GM18511 (cell line): ENCODE measurements at regions not wholly inside any gene's neighbourhood (a gene's known extent, or its start where the extent isn't known, plus 50 kb on each side); places are given as distances from the start of the nearest gene placed in this dataset.

Experiments
- ATAC-seq: cut with Tn5 transposase; IDR thresholded peaks from one replicate; pipeline ENCODE4 v1.9.1; 2021; ENCODE audit warnings: mild to moderate bottlenecking, moderate library complexity; ENCODE audit not compliant: unreplicated experiment

GRCh38 chr1:219365451-219365850 is 191.8 kb downstream of the LYPLAL1 start:
- ATAC-seq: no peak

GRCh38 chr1:219362702-219363101 is 189.0 kb downstream of the LYPLAL1 start:
- no peak for ATAC-seq

GRCh38 chr1:219359126-219359525 is 185.4 kb downstream of the LYPLAL1 start:
- no peak for ATAC-seq

- ATAC-seq: no peak
Measured at GRCh38 chr1:219358080-219358479, 184.4 kb downstream of the LYPLAL1 start.

- ATAC-seq: no peak
Measured at GRCh38 chr1:219354962-219355361, 181.3 kb downstream of the LYPLAL1 start.

GRCh38 chr1:219352961-219353651 is 179.4 kb downstream of the LYPLAL1 start:
- ATAC-seq: no peak

GRCh38 chr1:219350172-219350931 is 176.7 kb downstream of the LYPLAL1 start:
- no peak for ATAC-seq

GRCh38 chr1:219347921-219348391 is 174.3 kb downstream of the LYPLAL1 start:
- no peak for ATAC-seq

- ATAC-seq: no peak
Measured at GRCh38 chr1:219347376-219347775, 173.7 kb downstream of the LYPLAL1 start.

- ATAC-seq: no peak
Measured at GRCh38 chr1:219345953-219346352, 172.3 kb downstream of the LYPLAL1 start.

GRCh38 chr1:219342836-219343235 is 169.2 kb downstream of the LYPLAL1 start:
- no peak for ATAC-seq

GRCh38 chr1:219340796-219341195 is 167.1 kb downstream of the LYPLAL1 start:
- no peak for ATAC-seq

GRCh38 chr1:219339466-219339865 is 165.8 kb downstream of the LYPLAL1 start:
- no peak for ATAC-seq

- ATAC-seq: no peak
Measured at GRCh38 chr1:219337588-219337987, 163.9 kb downstream of the LYPLAL1 start.

- ATAC-seq: no peak
Measured at GRCh38 chr1:219333626-219334025, 159.9 kb downstream of the LYPLAL1 start.

GRCh38 chr1:219331424-219331823 is 157.7 kb downstream of the LYPLAL1 start:
- ATAC-seq: no peak

GRCh38 chr1:219330669-219331068 is 157.0 kb downstream of the LYPLAL1 start:
- no peak for ATAC-seq

GRCh38 chr1:219330001-219330400 is 156.3 kb downstream of the LYPLAL1 start:
- ATAC-seq: no peak

GRCh38 chr1:219329578-219329977 is 155.9 kb downstream of the LYPLAL1 start:
- ATAC-seq: no peak

- ATAC-seq: no peak
Measured at GRCh38 chr1:219326843-219327242, 153.2 kb downstream of the LYPLAL1 start.

- peak; percentile 32 for ATAC-seq
Measured at GRCh38 chr1:219325368-219325742, 151.7 kb downstream of the LYPLAL1 start.

- ATAC-seq: peak; percentile 97
Measured at GRCh38 chr1:219324629-219325367, 151.1 kb downstream of the LYPLAL1 start.
